Prostate gland (tissue), 2 donors: ENCODE measurements at regions not wholly inside any gene's neighbourhood (a gene's known extent, or its start where the extent isn't known, plus 50 kb on each side); places are given as distances from the start of the nearest gene placed in this dataset.

Experiments used
- CTCF ChIP-seq, 4 experiments: fragments of 200-600 bp in 2 of 4; fragments of 450-650 bp in 2 of 4; sonication (generic) in 2 of 4; IDR thresholded peaks; 1 replicate in 3 of 4; 2 replicates in 1 of 4; pipeline ENCODE4 v1.5.1; 2016 to 2019; ENCODE audit warnings: antibody characterized with exemption in 4 of 4, mild to moderate bottlenecking in 2 of 4, moderate library complexity in 2 of 4
- POLR2A ChIP-seq: fragments of 450-650 bp; IDR thresholded peaks from one replicate; pipeline ENCODE4 v1.6.1; 2016; ENCODE audit warnings: antibody characterized with exemption, mild to moderate bottlenecking

GRCh38 chr6:150517175-150517574 is 82.5 kb upstream of the PLEKHG1 start:
- TF ChIP-seq CTCF (IDR thresholded peaks at IDR 0.05), result no peak
- no peak for TF ChIP-seq POLR2A
